Osteoblast (primary cell): ENCODE measurements at regions not wholly inside any gene's neighbourhood (a gene's known extent, or its start where the extent isn't known, plus 50 kb on each side); places are given as distances from the start of the nearest gene placed in this dataset.

ENCODE experiments used
- DNase-seq: peaks from one replicate; pipeline ENCODE4 v3.0.0; 2011; ENCODE audit warnings: low spot score, mixed read lengths; ENCODE audit not compliant: insufficient read length; ENCODE audit errors: missing footprints
- H2AFZ ChIP-seq: 2 replicates; pipeline ENCODE4 v1.6.0; 2011; ENCODE audit warnings: mild to moderate bottlenecking, low read length
- H3K27ac ChIP-seq: 2 replicates; pipeline ENCODE4 v1.5.1; 2011; ENCODE audit warnings: mild to moderate bottlenecking, low read depth, low read length, moderate library complexity
- H3K27me3 ChIP-seq: 2 replicates; pipeline ENCODE4 v1.6.0; 2012; ENCODE audit warnings: mild to moderate bottlenecking, control low read depth, inconsistent platforms, low read length, moderate library complexity; ENCODE audit not compliant: insufficient read depth
- H3K36me3 ChIP-seq: 2 replicates; pipeline ENCODE4 v1.5.1; 2011; ENCODE audit warnings: mild to moderate bottlenecking, low read length, control low read depth, moderate library complexity; ENCODE audit not compliant: insufficient read depth
- H3K4me1 ChIP-seq: 2 replicates; pipeline ENCODE4 v1.5.1; 2011; ENCODE audit warnings: mild to moderate bottlenecking, low read length, control low read depth, moderate library complexity; ENCODE audit not compliant: insufficient read depth
- H3K4me2 ChIP-seq: 2 replicates; pipeline ENCODE4 v1.6.0; 2011; ENCODE audit warnings: mild to moderate bottlenecking, low read length; ENCODE audit not compliant: insufficient read depth
- H3K4me3 ChIP-seq: fragments of 200-600 bp; sonication (generic); 3 replicates; pipeline ENCODE4 v1.5.1; 2012; ENCODE audit warnings: mild to moderate bottlenecking, low read length, inconsistent platforms; ENCODE audit not compliant: insufficient read depth
- H3K79me2 ChIP-seq: 2 replicates; pipeline ENCODE4 v1.6.0; 2012; ENCODE audit warnings: mild to moderate bottlenecking, low read length, control low read depth, inconsistent platforms; ENCODE audit not compliant: insufficient read depth
- H3K9me3 ChIP-seq: 2 replicates; pipeline ENCODE4 v1.5.1; 2011; ENCODE audit warnings: low read depth, low read length, control low read depth
- H4K20me1 ChIP-seq: 2 replicates; pipeline ENCODE4 v1.6.0; 2012; ENCODE audit warnings: mild to moderate bottlenecking, low read length, control low read depth; ENCODE audit not compliant: insufficient read depth
- TF ChIP-seq, protein P1 (sequence below): IDR thresholded peaks from 2 replicates; pipeline ENCODE4 v1.5.1; 2011; ENCODE audit warnings: mild to moderate bottlenecking, low read depth, low read length, moderate library complexity; ENCODE audit errors: extremely low read depth

DNA sequence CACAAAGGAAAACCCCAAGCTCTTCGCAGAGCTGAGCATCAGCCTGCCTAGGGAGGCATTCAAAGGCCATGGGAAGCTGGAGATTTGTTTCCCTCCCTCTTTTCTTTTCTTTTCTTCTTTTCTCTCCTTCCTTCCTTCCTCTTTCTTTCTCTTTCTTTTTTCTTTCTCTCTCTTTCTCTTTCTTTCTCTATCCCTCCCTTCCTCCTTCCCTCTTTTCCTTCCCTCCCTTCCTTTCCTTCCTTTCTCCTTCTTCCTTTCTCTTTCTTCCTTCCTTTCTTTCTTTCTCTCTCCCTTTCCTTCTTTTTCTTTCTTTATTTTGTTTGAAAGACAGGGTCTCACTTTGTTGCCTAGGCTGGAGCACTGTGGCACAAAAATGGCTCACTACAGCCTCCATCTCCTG lies 168.4 kb upstream of the ARL4C start:
- TF ChIP-seq, protein P1, sequence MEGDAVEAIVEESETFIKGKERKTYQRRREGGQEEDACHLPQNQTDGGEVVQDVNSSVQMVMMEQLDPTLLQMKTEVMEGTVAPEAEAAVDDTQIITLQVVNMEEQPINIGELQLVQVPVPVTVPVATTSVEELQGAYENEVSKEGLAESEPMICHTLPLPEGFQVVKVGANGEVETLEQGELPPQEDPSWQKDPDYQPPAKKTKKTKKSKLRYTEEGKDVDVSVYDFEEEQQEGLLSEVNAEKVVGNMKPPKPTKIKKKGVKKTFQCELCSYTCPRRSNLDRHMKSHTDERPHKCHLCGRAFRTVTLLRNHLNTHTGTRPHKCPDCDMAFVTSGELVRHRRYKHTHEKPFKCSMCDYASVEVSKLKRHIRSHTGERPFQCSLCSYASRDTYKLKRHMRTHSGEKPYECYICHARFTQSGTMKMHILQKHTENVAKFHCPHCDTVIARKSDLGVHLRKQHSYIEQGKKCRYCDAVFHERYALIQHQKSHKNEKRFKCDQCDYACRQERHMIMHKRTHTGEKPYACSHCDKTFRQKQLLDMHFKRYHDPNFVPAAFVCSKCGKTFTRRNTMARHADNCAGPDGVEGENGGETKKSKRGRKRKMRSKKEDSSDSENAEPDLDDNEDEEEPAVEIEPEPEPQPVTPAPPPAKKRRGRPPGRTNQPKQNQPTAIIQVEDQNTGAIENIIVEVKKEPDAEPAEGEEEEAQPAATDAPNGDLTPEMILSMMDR, result no peak
- Histone ChIP-seq H3K4me3 (no peak overlapping the region), H3K79me2 (no peaks in the 10 kb centered on the region), H3K36me3 (no peaks in the 10 kb centered on the region), H2AFZ (no peak overlapping the region), H3K27ac (no peak overlapping the region), H4K20me1 (no peaks in the 10 kb centered on the region), H3K9me3 (peaks cover 3% of the 10 kb centered on the region), H3K4me1 (peaks cover 7% of the 10 kb centered on the region), H3K4me2 (no peak overlapping the region), H3K27me3 (no peaks in the 10 kb centered on the region)
- DNase-seq, result no peak

DNA sequence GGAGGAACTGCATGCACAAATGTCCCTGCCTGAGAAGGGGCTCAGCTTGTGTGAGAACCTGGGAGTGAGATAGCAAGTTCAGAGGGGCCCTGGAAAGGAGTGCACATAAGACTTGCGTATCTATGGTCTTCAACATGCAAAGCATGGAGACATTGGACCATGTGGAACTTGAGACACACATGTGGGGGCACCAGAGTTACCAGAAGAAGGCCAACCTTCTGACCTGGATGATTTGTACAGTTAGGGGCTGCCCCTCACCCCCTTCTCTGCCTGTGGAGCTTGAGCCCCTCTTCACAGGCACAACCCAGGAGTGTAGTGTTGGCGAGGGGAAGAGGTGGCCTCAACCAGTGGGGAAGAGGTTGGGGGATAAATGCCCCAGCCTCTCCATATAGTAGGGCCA lies 165.0 kb upstream of the ARL4C start:
- Histone ChIP-seq H3K4me3 (no peak overlapping the region), H3K9me3 (peaks cover 3% of the 10 kb centered on the region), H3K27me3 (no peaks in the 10 kb centered on the region), H3K4me2 (no peak overlapping the region), H2AFZ (no peak overlapping the region), H3K4me1 (no peaks in the 10 kb centered on the region), H3K79me2 (no peaks in the 10 kb centered on the region), H4K20me1 (no peaks in the 10 kb centered on the region), H3K36me3 (no peaks in the 10 kb centered on the region), H3K27ac (no peak overlapping the region)
- no peak for DNase-seq
- TF ChIP-seq, protein P1, result no peak

DNA sequence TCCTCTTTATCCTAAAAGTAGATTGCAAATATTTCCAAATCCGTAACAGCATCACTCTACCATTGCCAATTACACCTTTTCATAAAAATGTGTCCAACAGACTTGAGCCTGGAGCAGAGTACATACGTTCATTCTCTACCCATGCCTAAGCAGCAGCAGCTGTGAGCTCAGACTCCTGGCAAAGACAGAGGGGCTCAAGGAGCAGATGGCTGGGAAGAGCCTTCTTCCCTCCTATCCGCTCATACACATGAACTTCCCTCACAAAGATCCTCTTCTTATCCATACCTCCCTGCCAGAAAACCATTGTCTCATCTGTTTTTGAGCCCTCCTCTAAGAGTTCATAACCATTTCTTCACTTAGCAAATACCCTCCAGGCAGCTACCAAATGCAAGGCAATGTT lies 164.3 kb upstream of the ARL4C start:
- H3K36me3 ChIP-seq, result no peaks in the 10 kb centered on the region
- no peak overlapping the region for H3K27ac ChIP-seq
- no peaks in the 10 kb centered on the region for H3K79me2 ChIP-seq
- no peak overlapping the region for H2AFZ ChIP-seq
- H4K20me1 ChIP-seq, result no peaks in the 10 kb centered on the region
- H3K4me1 ChIP-seq, result no peaks in the 10 kb centered on the region
- H3K4me3 ChIP-seq, result no peak overlapping the region
- H3K4me2 ChIP-seq, result no peak overlapping the region
- no peak for DNase-seq
- peaks cover 3% of the 10 kb centered on the region for H3K9me3 ChIP-seq
- no peaks in the 10 kb centered on the region for H3K27me3 ChIP-seq
- TF ChIP-seq, protein P1, result no peak

DNA sequence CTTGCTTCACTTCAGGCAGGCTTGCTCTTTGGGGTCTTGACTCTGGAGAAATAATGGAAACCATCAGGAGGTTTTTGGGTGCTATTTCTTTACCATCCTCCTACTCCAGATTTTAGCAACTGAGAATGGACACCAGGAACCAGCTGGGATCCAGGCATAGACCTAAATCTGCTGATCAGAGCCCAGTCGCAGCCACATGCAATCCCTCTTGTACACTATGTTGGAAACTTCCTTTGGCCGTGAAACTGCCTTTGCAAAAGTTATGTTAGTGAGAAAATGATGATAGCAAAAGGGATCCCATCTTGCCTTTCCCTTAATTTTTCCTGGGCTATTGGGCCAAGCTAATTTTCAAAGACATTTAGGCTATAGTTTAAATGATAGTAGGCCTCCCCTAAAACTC lies 158.8 kb upstream of the ARL4C start:
- TF ChIP-seq, protein P1, result no peak
- no peaks in the 10 kb centered on the region for H3K36me3 ChIP-seq

More for the DNA sequence above, 158.8 kb upstream of the ARL4C start:
- Histone ChIP-seq H3K9me3 (no peaks in the 10 kb centered on the region), H2AFZ (no peak overlapping the region), H3K4me1 (no peaks in the 10 kb centered on the region), H4K20me1 (no peaks in the 10 kb centered on the region), H3K4me3 (no peak overlapping the region), H3K79me2 (no peaks in the 10 kb centered on the region), H3K4me2 (no peak overlapping the region), H3K27ac (no peak overlapping the region), H3K27me3 (no peaks in the 10 kb centered on the region)
- no peak for DNase-seq
